A673 (cell line): ENCODE measurements at regions not wholly inside any gene's neighbourhood (a gene's known extent, or its start where the extent isn't known, plus 50 kb on each side); places are given as distances from the start of the nearest gene placed in this dataset.

ENCODE experiments used
- CTCF ChIP-seq: fragments of 300-800, 200-600 bp; sonication (generic); conservative IDR thresholded peaks from 2 replicates; pipeline ENCODE4 v1.5.1; 2017; ENCODE audit warnings: low read depth, mild to moderate bottlenecking, antibody characterized with exemption, low read length, moderate library complexity, mixed read lengths
- EZH2 ChIP-seq: fragments of 200-600 bp; sonication (generic); IDR thresholded peaks from 2 replicates; pipeline ENCODE4 v1.6.1; 2017; ENCODE audit warnings: borderline replicate concordance, low read depth, mild to moderate bottlenecking, mixed read lengths, antibody characterized with exemption, low read length; ENCODE audit not compliant: poor library complexity, severe bottlenecking

- no peak for TF ChIP-seq CTCF
- TF ChIP-seq EZH2 = no peak
These were observed 147.4 kb downstream of the NSG2 start for GRCh38 chr5:174192901-174193300.
